Mononuclear cell (primary cell): ENCODE measurements at regions not wholly inside any gene's neighbourhood (a gene's known extent, or its start where the extent isn't known, plus 50 kb on each side); places are given as distances from the start of the nearest gene placed in this dataset.

ENCODE experiments used
- H3K27me3 ChIP-seq: 2 replicates; pipeline ENCODE4 v1.6.0; 2011; ENCODE audit warnings: low read length, control low read depth; ENCODE audit not compliant: insufficient read depth
- H3K4me1 ChIP-seq: 2 replicates; pipeline ENCODE4 v1.5.1; 2011; ENCODE audit warnings: mild to moderate bottlenecking, low read length, control low read depth; ENCODE audit not compliant: insufficient read depth
- H3K4me3 ChIP-seq: 2 replicates; pipeline ENCODE4 v1.5.1; 2011; ENCODE audit warnings: mild to moderate bottlenecking, low read length, moderate library complexity
- H3K9me3 ChIP-seq: 2 replicates; pipeline ENCODE4 v1.5.1; 2011; ENCODE audit warnings: low read depth, mild to moderate bottlenecking, control low read depth, low read length

DNA sequence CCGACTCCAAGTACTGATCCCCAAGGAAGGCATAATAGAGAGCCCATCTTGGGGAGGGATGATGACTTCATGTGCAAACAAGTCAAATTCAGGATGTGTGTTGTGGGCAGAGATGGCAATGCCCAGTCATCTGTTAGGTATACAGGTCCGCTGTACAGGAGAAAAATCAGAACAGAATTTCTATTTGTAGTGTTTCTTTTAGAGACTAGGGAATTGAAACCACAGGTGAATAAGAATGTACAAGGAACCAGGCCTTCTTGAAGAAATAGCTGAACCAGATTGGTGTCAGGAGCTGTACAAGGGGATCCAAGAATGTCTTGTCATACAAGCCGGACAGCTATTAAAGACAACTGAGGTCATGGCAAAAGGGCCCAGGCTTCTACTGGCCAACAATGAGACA, 147.9 kb downstream of the PFKFB3 start:
- H3K9me3 ChIP-seq: peaks cover 3% of the 10 kb centered on the region
- peaks cover 40% of the 10 kb centered on the region for H3K4me1 ChIP-seq
- no peaks in the 10 kb centered on the region for H3K27me3 ChIP-seq
- no peak overlapping the region for H3K4me3 ChIP-seq

DNA sequence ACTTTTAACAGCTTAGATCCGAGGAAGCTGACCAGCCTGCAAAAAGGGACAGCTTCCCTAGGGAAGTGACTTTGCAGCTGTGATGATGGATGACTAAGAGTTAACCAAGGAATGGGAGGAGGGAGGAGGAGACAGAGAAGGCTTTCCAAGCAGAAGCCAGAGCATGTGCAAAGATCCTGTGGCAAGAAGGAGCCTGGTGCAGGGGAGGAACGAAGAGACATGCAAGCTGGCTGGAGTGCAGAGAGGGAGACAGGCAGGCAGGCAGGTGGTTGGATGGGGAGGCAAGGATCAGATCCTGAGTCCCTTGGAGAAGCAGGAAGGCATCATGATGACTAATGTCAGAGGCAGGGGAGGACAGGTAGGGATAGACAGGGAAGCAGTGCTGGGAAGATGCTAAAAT, 148.8 kb downstream of the PFKFB3 start:
- Histone ChIP-seq H3K4me1 (peaks cover 40% of the 10 kb centered on the region), H3K4me3 (no peak overlapping the region), H3K9me3 (peaks cover 12% of the 10 kb centered on the region), H3K27me3 (no peaks in the 10 kb centered on the region)

DNA sequence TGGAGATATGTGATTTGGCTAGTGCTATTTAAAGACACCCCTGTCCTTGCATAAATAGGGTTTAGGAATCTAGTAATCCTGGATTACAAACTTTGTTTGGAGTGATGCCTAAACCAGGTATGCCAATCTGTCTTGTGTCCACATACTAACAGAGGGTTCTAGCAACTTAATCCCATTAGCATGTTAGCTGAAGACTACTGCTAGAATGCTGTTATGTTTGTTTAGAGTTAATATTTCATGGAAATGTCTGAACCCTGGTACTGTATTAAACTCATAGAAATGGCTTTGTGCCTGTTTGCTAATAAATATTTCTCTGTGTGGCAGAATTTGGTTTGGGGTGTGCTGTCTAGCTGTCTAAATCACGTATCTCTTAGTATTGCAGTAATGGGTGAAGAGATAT, 150.8 kb downstream of the PFKFB3 start:
- H3K27me3 ChIP-seq: no peaks in the 10 kb centered on the region

DNA sequence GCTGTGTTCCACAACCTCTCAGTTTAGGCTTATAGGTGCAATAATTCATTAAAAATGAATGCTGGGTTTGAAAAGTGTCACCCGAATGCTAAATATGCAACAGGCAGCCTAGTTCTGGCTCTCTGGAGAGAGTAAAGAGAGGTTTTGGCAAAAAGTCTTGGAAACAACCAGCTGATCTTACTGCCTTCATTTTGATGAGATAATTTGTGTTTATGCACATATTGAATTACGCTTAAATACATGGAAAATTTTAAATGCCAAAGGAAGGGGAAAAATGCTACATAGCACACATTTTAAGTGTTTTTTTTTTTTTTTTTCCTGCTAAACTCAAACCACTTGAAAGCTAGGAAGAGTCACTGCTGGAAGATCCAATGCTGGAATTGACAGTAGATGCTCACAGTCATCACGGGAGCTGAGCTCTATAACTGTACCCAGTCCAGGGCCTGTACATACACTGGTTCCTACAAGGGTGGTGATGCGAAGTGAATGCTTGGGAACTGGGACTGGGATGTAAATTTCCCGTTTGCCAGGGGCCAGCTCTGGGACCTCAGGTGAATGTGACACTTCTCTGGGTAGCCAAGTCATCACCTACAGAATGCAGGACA, 151.5 kb downstream of the PFKFB3 start:
- Histone ChIP-seq H3K4me3 (no peak overlapping the region), H3K9me3 (peaks cover 18% of the 10 kb centered on the region), H3K27me3 (no peaks in the 10 kb centered on the region), H3K4me1 (peaks cover 13% of the 10 kb centered on the region)

More for the DNA sequence above, 150.8 kb downstream of the PFKFB3 start:
- peaks cover 18% of the 10 kb centered on the region for H3K9me3 ChIP-seq
- peaks cover 20% of the 10 kb centered on the region for H3K4me1 ChIP-seq
- no peak overlapping the region for H3K4me3 ChIP-seq

DNA sequence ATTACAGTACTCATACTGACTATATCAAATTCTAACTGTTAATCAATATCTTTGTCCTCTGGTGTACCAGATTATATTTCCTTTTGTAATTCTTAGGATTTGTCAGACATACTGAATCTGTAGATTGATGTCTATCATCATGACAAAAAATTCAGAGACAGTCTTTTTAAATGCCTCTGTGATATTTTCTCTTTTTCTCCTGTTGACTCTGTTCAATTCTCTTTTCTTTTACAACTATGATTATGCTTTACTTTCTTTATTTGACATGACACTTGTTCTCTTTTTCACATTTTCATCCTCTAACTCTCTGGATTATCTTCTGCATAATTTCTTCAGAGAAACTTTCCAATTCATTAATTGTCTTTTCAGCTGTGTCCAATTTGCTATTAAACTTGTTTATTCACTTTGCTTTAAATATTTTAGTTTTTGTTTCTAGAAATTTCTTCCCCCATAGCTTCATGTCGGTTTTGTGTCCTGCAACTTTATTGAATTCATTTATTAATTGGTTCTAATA, 153.6 kb downstream of the PFKFB3 start:
- Histone ChIP-seq H3K4me1 (peaks cover 5% of the 10 kb centered on the region), H3K4me3 (no peak overlapping the region), H3K9me3 (peaks cover 30% of the 10 kb centered on the region), H3K27me3 (no peaks in the 10 kb centered on the region)

DNA sequence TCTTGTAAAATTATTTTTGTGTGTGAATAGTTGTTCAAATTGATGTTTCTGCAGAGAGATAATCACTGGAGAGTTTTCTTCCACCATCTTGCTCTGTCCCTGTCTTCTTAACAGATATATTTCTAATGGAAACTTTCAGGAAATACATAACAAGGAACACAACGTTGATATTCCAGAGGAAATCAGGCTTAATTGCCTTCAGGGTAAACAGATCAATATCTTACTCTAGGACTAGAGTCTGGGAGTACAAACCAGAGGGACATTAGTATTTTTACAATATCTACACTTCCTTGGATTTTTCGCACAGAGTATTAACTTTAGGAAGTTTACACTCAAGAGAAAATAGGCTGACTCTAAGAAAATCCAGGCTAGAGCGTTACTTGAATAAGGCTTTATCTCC, 159.1 kb downstream of the PFKFB3 start:
- peaks cover 9% of the 10 kb centered on the region for H3K4me1 ChIP-seq
- H3K4me3 ChIP-seq: no peak overlapping the region
- no peaks in the 10 kb centered on the region for H3K27me3 ChIP-seq
- peaks cover 18% of the 10 kb centered on the region for H3K9me3 ChIP-seq

DNA sequence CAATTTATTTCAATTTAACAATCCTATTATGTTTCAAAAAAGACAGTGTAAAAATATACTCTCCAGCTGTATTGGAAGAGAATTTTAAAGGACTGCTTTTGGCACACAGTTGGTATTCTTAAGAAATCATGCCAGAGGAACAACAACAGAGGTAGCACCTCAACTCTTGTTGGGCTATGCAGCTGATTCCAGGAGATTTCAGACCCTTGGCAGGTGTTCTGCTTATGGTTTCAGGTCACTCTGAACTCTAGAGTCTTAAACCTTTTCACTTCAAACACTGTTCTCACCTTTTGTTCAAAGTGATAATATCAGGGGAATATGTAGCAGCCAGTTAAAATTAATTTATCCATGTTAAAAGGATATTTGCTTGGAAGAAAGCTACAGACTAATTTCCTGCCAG, 160.1 kb downstream of the PFKFB3 start:
- no peak overlapping the region for H3K4me3 ChIP-seq
- peaks cover 16% of the 10 kb centered on the region for H3K9me3 ChIP-seq
- peaks cover 9% of the 10 kb centered on the region for H3K4me1 ChIP-seq
- no peaks in the 10 kb centered on the region for H3K27me3 ChIP-seq

DNA sequence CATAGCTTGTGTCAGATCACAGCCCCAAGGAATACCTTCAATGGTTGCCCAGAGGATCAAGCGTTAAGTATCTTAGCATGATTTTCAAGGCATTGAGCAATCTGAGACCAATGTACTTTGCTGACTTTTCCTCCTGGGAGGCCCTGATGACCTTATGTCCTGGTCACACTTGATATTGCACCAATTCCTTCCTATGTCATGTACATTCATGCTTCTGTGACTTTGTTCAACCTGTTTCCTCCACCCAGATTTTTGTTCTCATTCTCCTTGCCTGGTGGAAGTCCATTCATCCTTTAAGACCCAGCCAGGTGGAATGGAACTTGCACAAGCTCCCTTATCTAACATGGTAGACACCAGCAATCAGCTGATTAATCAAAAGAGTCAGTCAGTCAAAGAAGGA, 160.8 kb downstream of the PFKFB3 start:
- H3K4me3 ChIP-seq: no peak overlapping the region
- peaks cover 13% of the 10 kb centered on the region for H3K9me3 ChIP-seq
- no peaks in the 10 kb centered on the region for H3K27me3 ChIP-seq
- H3K4me1 ChIP-seq: peaks cover 9% of the 10 kb centered on the region

DNA sequence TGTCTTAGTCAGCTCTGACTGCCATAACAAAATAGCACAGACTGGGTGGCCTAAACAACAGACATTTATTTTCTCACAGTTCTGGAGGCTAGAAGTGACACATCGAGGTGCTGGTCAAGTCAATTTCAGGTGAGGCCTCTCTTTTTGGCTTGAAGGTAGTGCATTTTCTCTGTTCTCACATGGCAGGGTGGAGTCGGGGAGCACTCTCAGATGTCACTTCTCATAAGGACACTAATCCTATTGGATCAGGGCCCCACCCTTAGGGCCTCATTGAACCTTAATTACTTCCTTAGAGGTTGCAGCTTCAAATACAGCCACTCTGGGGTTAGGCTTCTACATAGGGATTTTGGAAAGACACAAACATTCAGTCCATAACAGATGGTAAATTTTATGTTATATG, 161.6 kb downstream of the PFKFB3 start:
- Histone ChIP-seq H3K27me3 (no peaks in the 10 kb centered on the region), H3K4me3 (no peak overlapping the region), H3K9me3 (peaks cover 13% of the 10 kb centered on the region), H3K4me1 (peaks cover 9% of the 10 kb centered on the region)

DNA sequence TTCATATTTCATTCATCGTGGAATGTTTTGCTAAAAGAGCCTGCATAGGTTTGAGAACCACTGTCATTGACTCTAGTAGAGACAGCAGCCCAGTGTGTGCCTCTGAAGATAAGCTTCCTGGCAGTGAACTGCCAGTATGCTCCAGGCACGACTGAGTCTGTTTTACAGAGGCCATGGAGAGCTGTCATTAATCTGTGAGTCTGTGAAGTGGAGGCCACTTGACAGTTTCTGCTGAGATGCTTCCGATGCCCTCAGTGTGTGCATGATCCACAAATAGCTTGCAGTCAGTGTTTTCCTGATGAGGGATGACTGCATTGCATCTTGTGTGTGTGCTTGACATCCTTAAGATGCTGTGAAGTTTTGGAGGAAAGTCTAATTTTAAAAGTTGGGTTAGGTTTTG, 162.2 kb downstream of the PFKFB3 start:
- Histone ChIP-seq H3K4me1 (peaks cover 9% of the 10 kb centered on the region), H3K27me3 (no peaks in the 10 kb centered on the region), H3K9me3 (peaks cover 13% of the 10 kb centered on the region), H3K4me3 (no peak overlapping the region)

DNA sequence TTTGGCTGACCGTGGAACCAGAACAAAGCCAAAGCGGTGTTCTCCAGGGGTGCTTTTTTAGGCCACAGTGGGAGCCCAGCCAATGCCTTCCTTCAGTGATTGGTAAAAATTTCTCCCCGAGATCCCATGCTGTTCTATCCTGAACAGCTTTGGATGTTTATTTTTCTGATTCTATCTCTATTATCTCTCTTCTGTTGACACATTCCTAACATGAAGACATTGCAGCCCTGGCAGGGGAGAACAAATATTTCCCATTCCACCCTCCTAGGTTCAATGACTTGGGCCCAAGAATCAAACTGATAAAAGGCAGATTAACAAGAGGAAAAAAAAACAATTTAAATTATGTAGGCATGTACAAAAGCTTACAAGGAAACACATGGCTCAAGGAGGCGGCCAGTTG, 162.7 kb downstream of the PFKFB3 start:
- H3K4me3 ChIP-seq: no peak overlapping the region
- peaks cover 8% of the 10 kb centered on the region for H3K9me3 ChIP-seq
- H3K27me3 ChIP-seq: no peaks in the 10 kb centered on the region
- H3K4me1 ChIP-seq: peaks cover 9% of the 10 kb centered on the region
